Muscle layer of duodenum (tissue), 2 donors: ENCODE measurements at regions not wholly inside any gene's neighbourhood (a gene's known extent, or its start where the extent isn't known, plus 50 kb on each side); places are given as distances from the start of the nearest gene placed in this dataset.
"Not testable (repeated sequence)": the region's sequence is repeated elsewhere in the genome, so short reads cannot be mapped to it uniquely, and the experiment has no call there.

Experiments used
- H3K27ac ChIP-seq: one replicate; pipeline ENCODE4 v1.7.0; 2013; ENCODE audit warnings: mild to moderate bottlenecking, low read length
- H3K27me3 ChIP-seq: one replicate; pipeline ENCODE4 v1.7.0; 2013; ENCODE audit warnings: low read depth, mild to moderate bottlenecking, control low read depth, low read length
- H3K36me3 ChIP-seq, 2 donors: one replicate each; pipeline ENCODE4 v1.7.0; 2013; ENCODE audit warnings: low read length in 2 of 2, control low read depth in 1 of 2, mild to moderate bottlenecking in 1 of 2; ENCODE audit not compliant: insufficient read depth in 2 of 2, control insufficient read depth in 1 of 2
- H3K4me1 ChIP-seq, 2 donors: one replicate each; pipeline ENCODE4 v1.7.0; 2013; ENCODE audit warnings: low read length in 2 of 2, mild to moderate bottlenecking in 2 of 2, control low read depth in 1 of 2, moderate library complexity in 1 of 2; ENCODE audit not compliant: insufficient read depth in 2 of 2, control insufficient read depth in 1 of 2
- H3K4me3 ChIP-seq, 2 donors: one replicate each; pipeline ENCODE4 v1.7.0; 2013; ENCODE audit warnings: low read length in 2 of 2, low read depth in 1 of 2, mild to moderate bottlenecking in 1 of 2
- H3K9me3 ChIP-seq, 2 donors: one replicate each; pipeline ENCODE4 v1.7.0; 2013; ENCODE audit warnings: low read length in 2 of 2, control low read depth in 1 of 2, mild to moderate bottlenecking in 1 of 2; ENCODE audit not compliant: control insufficient read depth in 1 of 2
- donor health status: healthy.

- H3K4me1 ChIP-seq = no peaks in the 10 kb centered on the region
- no peaks in the 10 kb centered on the region for H3K9me3 ChIP-seq
- H3K27me3 ChIP-seq = no peaks in the 10 kb centered on the region
- no peak overlapping the region for H3K27ac ChIP-seq
- H3K4me3 ChIP-seq = no peak overlapping the region
- H3K36me3 ChIP-seq = peaks cover 0 to 13% of the 10 kb centered on the region in 2 donors
Observed at GRCh38 chr1:245087723-245088122, 67.1 kb upstream of the KIF26B start.

GRCh38 chr1:245086389-245086969, 68.3 kb upstream of the KIF26B start:
- Histone ChIP-seq H3K4me1 (no peaks in the 10 kb centered on the region), H3K4me3 (no peak overlapping the region), H3K27ac (no peak overlapping the region), H3K27me3 (no peaks in the 10 kb centered on the region), H3K36me3 (peaks cover 0 to 13% of the 10 kb centered on the region in 2 donors), H3K9me3 (no peaks in the 10 kb centered on the region)

GRCh38 chr1:245085508-245086095, 69.2 kb upstream of the KIF26B start:
- no peaks in the 10 kb centered on the region for H3K27me3 ChIP-seq
- H3K27ac ChIP-seq = no peak overlapping the region
- H3K4me1 ChIP-seq = no peaks in the 10 kb centered on the region
- H3K36me3 ChIP-seq = peaks cover 0 to 5% of the 10 kb centered on the region in 2 donors
- H3K4me3 ChIP-seq = no peak overlapping the region
- no peaks in the 10 kb centered on the region for H3K9me3 ChIP-seq

GRCh38 chr1:245084551-245084950, 70.2 kb upstream of the KIF26B start:
- Histone ChIP-seq H3K36me3 (peaks cover 0 to 4% of the 10 kb centered on the region in 2 donors), H3K27me3 (no peaks in the 10 kb centered on the region), H3K27ac (no peak overlapping the region), H3K9me3 (no peaks in the 10 kb centered on the region), H3K4me3 (no peak overlapping the region), H3K4me1 (no peaks in the 10 kb centered on the region)

- H3K27me3 ChIP-seq = no peaks in the 10 kb centered on the region
- H3K9me3 ChIP-seq = no peaks in the 10 kb centered on the region
- H3K4me1 ChIP-seq = no peaks in the 10 kb centered on the region
- H3K36me3 ChIP-seq = no peaks in the 10 kb centered on the region
- H3K4me3 ChIP-seq = no peak overlapping the region
- no peak overlapping the region for H3K27ac ChIP-seq
Observed at GRCh38 chr1:245079021-245079609, 75.7 kb upstream of the KIF26B start.

GRCh38 chr1:245074898-245075297, 79.9 kb upstream of the KIF26B start:
- no peak overlapping the region for H3K27ac ChIP-seq
- no peaks in the 10 kb centered on the region for H3K4me1 ChIP-seq
- H3K4me3 ChIP-seq = no peak overlapping the region
- no peaks in the 10 kb centered on the region for H3K9me3 ChIP-seq
- no peaks in the 10 kb centered on the region for H3K27me3 ChIP-seq
- no peaks in the 10 kb centered on the region for H3K36me3 ChIP-seq

- no peaks in the 10 kb centered on the region for H3K4me1 ChIP-seq
- no peak overlapping the region for H3K27ac ChIP-seq
- H3K9me3 ChIP-seq = no peaks in the 10 kb centered on the region
- no peaks in the 10 kb centered on the region for H3K27me3 ChIP-seq
- peak overlapping the region in 1 of 2 donors; percentile 40 for H3K4me3 ChIP-seq
- H3K36me3 ChIP-seq = no peaks in the 10 kb centered on the region
Observed at GRCh38 chr1:245074232-245074747, 80.5 kb upstream of the KIF26B start.

GRCh38 chr1:245070836-245071615, 83.8 kb upstream of the KIF26B start:
- Histone ChIP-seq H3K4me3 (no peak overlapping the region), H3K4me1 (no peaks in the 10 kb centered on the region), H3K9me3 (no peaks in the 10 kb centered on the region), H3K36me3 (no peaks in the 10 kb centered on the region), H3K27me3 (no peaks in the 10 kb centered on the region), H3K27ac (no peak overlapping the region)

GRCh38 chr1:245067257-245067656, 87.5 kb upstream of the KIF26B start:
- no peak overlapping the region for H3K4me3 ChIP-seq
- no peak overlapping the region for H3K27ac ChIP-seq
- no peaks in the 10 kb centered on the region for H3K9me3 ChIP-seq
- no peaks in the 10 kb centered on the region for H3K36me3 ChIP-seq
- no peaks in the 10 kb centered on the region for H3K4me1 ChIP-seq
- H3K27me3 ChIP-seq = no peaks in the 10 kb centered on the region

GRCh38 chr1:245062741-245063305, 92.0 kb upstream of the KIF26B start:
- H3K9me3 ChIP-seq = no peaks in the 10 kb centered on the region
- peaks cover 0 to 7% of the 10 kb centered on the region in 2 donors for H3K4me1 ChIP-seq
- no peak overlapping the region for H3K4me3 ChIP-seq
- H3K36me3 ChIP-seq = no peaks in the 10 kb centered on the region
- no peaks in the 10 kb centered on the region for H3K27me3 ChIP-seq
- no peak overlapping the region for H3K27ac ChIP-seq

GRCh38 chr1:245061808-245062207, 93.0 kb upstream of the KIF26B start:
- H3K4me3 ChIP-seq, H3K27ac ChIP-seq, H3K9me3 ChIP-seq, H3K27me3 ChIP-seq, H3K4me1 ChIP-seq, H3K36me3 ChIP-seq: not testable (repeated sequence)
